HEK293T (cell line): ENCODE measurements at regions not wholly inside any gene's neighbourhood (a gene's known extent, or its start where the extent isn't known, plus 50 kb on each side); places are given as distances from the start of the nearest gene placed in this dataset.

ENCODE experiments used
- BHLHE40 ChIP-seq: fragments of 450-650 bp; IDR thresholded peaks from 2 replicates; pipeline ENCODE4 v1.6.1; 2016; ENCODE audit warnings: mild to moderate bottlenecking, moderate library complexity, borderline replicate concordance
- CTBP1 ChIP-seq: fragments of 450-650 bp; IDR thresholded peaks from 2 replicates; pipeline ENCODE4 v1.6.1; 2016; ENCODE audit warnings: borderline replicate concordance
- FOXM1 ChIP-seq: fragments of 450-650 bp; IDR thresholded peaks from 2 replicates; pipeline ENCODE4 v1.6.1; 2017; ENCODE audit warnings: mild to moderate bottlenecking, borderline replicate concordance
- HDGF ChIP-seq: fragments of 450-650 bp; IDR thresholded peaks from 2 replicates; pipeline ENCODE4 v1.6.1; 2017; ENCODE audit warnings: antibody characterized with exemption, borderline replicate concordance
- LEF1 ChIP-seq: fragments of 450-650 bp; IDR thresholded peaks from 2 replicates; pipeline ENCODE4 v1.6.1; 2017; ENCODE audit warnings: mild to moderate bottlenecking, borderline replicate concordance
- NFRKB ChIP-seq: fragments of 450-650 bp; IDR thresholded peaks from 2 replicates; pipeline ENCODE4 v1.6.1; 2016; ENCODE audit warnings: mild to moderate bottlenecking, moderate library complexity
- SP1 ChIP-seq: fragments of 450-650 bp; IDR thresholded peaks from 2 replicates; pipeline ENCODE4 v1.6.1; 2017
- TF ChIP-seq, protein P1 (sequence below): fragments of 450-650 bp; IDR thresholded peaks from 2 replicates; pipeline ENCODE4 v1.6.1; 2016

DNA sequence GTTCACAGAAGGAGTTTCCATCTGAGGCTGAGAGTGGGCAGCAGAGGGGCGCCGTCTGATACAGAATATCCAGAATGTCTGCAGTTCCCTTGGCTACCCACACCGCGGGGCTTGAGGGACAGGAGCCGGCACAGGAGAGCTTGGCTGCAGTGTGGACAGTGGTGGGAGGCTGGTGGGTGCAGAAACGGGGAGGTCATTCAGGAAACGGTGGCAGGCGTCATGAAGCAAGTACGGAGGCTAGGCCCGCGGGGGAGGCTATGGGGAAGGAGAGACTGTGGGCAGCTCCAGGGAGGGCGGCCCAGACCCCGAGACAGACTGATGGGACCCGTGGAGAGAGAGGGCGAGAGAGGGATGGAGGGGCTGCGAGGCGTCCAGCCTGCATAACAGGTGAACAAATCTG is 55.2 kb upstream of the UQCRFS1 start:
- TF ChIP-seq BHLHE40 (no peak), FOXM1 (no peak), SP1 (no peak), HDGF (no peak), LEF1 (no peak), NFRKB (no peak), CTBP1 (no peak)
- TF ChIP-seq, protein P1, sequence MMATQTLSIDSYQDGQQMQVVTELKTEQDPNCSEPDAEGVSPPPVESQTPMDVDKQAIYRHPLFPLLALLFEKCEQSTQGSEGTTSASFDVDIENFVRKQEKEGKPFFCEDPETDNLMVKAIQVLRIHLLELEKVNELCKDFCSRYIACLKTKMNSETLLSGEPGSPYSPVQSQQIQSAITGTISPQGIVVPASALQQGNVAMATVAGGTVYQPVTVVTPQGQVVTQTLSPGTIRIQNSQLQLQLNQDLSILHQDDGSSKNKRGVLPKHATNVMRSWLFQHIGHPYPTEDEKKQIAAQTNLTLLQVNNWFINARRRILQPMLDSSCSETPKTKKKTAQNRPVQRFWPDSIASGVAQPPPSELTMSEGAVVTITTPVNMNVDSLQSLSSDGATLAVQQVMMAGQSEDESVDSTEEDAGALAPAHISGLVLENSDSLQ: no peak
